ENCODE measurements at regions not wholly inside any gene's neighbourhood (a gene's known extent, or its start where the extent isn't known, plus 50 kb on each side); places are given as distances from the start of the nearest gene placed in this dataset.

DNA sequence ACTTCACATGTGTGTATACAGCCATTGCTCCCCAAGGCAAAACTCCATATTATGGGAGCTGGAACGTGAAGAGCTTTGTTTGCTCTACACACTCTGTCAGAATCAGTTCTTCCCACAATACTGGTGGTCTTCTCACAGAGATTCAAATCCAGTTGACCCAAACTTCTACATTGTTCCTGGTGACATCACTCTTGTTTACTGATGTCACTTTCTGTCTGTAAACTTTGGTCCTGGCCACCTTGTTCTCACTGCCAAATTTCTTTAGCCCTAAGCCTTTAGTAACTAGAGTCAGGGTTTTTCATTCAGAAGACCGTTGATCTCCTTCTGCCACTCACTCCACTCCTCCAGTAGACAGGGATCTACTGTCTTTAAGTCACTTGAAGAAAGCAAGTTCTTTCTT lies 386.0 kb upstream of the ZEB2 start:
- TF ChIP-seq, protein P1, sequence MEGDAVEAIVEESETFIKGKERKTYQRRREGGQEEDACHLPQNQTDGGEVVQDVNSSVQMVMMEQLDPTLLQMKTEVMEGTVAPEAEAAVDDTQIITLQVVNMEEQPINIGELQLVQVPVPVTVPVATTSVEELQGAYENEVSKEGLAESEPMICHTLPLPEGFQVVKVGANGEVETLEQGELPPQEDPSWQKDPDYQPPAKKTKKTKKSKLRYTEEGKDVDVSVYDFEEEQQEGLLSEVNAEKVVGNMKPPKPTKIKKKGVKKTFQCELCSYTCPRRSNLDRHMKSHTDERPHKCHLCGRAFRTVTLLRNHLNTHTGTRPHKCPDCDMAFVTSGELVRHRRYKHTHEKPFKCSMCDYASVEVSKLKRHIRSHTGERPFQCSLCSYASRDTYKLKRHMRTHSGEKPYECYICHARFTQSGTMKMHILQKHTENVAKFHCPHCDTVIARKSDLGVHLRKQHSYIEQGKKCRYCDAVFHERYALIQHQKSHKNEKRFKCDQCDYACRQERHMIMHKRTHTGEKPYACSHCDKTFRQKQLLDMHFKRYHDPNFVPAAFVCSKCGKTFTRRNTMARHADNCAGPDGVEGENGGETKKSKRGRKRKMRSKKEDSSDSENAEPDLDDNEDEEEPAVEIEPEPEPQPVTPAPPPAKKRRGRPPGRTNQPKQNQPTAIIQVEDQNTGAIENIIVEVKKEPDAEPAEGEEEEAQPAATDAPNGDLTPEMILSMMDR (IDR thresholded peaks at IDR 0.05): no peak
- no peak for TF ChIP-seq POLR2A (IDR thresholded peaks at IDR 0.05)
